ENCODE measurements at regions not wholly inside any gene's neighbourhood (a gene's known extent, or its start where the extent isn't known, plus 50 kb on each side); places are given as distances from the start of the nearest gene placed in this dataset.

- H3K4me3 Mint-ChIP-seq (ENCODE audit: unreplicated experiment), result no peak overlapping the region
- no peaks in the 10 kb centered on the region for H3K4me1 Mint-ChIP-seq (ENCODE audit: low read depth)
- no peak for TF ChIP-seq CTCF (IDR thresholded peaks at IDR 0.05)
- H3K36me3 Mint-ChIP-seq (ENCODE audit: low read depth), result no peaks in the 10 kb centered on the region
- H3K27ac Mint-ChIP-seq (ENCODE audit: unreplicated experiment), result no peak overlapping the region
- DNase-seq (ENCODE audit: low spot score), result no peak
- H3K9me3 Mint-ChIP-seq (ENCODE audit: low read depth), result no peaks in the 10 kb centered on the region
- peaks cover 11% of the 10 kb centered on the region for H3K27me3 Mint-ChIP-seq (ENCODE audit: low read depth)
Measured at GRCh38 chr2:239693330-239693729, 292.5 kb upstream of the HDAC4 start.

GRCh38 chr2:239692919-239693318, 292.1 kb upstream of the HDAC4 start:
- H3K27ac Mint-ChIP-seq (ENCODE audit: unreplicated experiment), result no peak overlapping the region
- H3K9me3 Mint-ChIP-seq (ENCODE audit: low read depth), result no peaks in the 10 kb centered on the region
- H3K4me3 Mint-ChIP-seq (ENCODE audit: unreplicated experiment), result no peak overlapping the region
- H3K36me3 Mint-ChIP-seq (ENCODE audit: low read depth), result no peaks in the 10 kb centered on the region
- no peaks in the 10 kb centered on the region for H3K4me1 Mint-ChIP-seq (ENCODE audit: low read depth)
- no peak for TF ChIP-seq CTCF (IDR thresholded peaks at IDR 0.05)
- DNase-seq (ENCODE audit: low spot score), result no peak
- peaks cover 13% of the 10 kb centered on the region for H3K27me3 Mint-ChIP-seq (ENCODE audit: low read depth)

GRCh38 chr2:239692362-239692851, 291.6 kb upstream of the HDAC4 start:
- no peak overlapping the region for H3K4me3 Mint-ChIP-seq (ENCODE audit: unreplicated experiment)
- peaks cover 16% of the 10 kb centered on the region for H3K27me3 Mint-ChIP-seq (ENCODE audit: low read depth)
- H3K9me3 Mint-ChIP-seq (ENCODE audit: low read depth), result no peaks in the 10 kb centered on the region
- no peak for TF ChIP-seq CTCF (IDR thresholded peaks at IDR 0.05)
- H3K27ac Mint-ChIP-seq (ENCODE audit: unreplicated experiment), result no peak overlapping the region
- H3K36me3 Mint-ChIP-seq (ENCODE audit: low read depth), result no peaks in the 10 kb centered on the region
- no peak for DNase-seq (ENCODE audit: low spot score)
- H3K4me1 Mint-ChIP-seq (ENCODE audit: low read depth), result no peaks in the 10 kb centered on the region

DNA sequence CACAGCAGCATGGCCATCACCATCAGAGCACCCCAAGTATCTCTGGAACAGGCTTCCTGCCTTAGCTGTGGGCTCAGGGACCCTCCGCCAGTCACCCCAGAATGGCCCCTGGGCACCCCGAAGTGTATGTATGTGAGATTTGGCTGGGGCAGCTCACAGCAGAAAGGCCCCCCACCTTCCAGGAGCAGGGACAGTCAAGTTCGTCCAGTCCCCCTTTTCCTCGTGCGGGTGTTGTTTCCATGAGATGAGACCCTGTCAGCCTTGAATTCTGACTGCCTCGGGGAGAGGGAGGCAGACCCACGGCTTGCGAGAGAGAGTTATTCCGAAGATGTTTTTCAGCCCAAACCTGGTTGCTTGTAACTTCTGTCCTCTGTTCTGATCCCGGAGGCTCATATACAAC, 290.9 kb upstream of the HDAC4 start:
- H3K4me3 Mint-ChIP-seq (ENCODE audit: unreplicated experiment), result no peak overlapping the region
- TF ChIP-seq CTCF (IDR thresholded peaks at IDR 0.05), result no peak
- no peaks in the 10 kb centered on the region for H3K4me1 Mint-ChIP-seq (ENCODE audit: low read depth)
- H3K27me3 Mint-ChIP-seq (ENCODE audit: low read depth), result peaks cover 16% of the 10 kb centered on the region
- H3K9me3 Mint-ChIP-seq (ENCODE audit: low read depth), result no peaks in the 10 kb centered on the region
- no peak overlapping the region for H3K27ac Mint-ChIP-seq (ENCODE audit: unreplicated experiment)
- DNase-seq (ENCODE audit: low spot score), result no peak
- no peaks in the 10 kb centered on the region for H3K36me3 Mint-ChIP-seq (ENCODE audit: low read depth)

DNA sequence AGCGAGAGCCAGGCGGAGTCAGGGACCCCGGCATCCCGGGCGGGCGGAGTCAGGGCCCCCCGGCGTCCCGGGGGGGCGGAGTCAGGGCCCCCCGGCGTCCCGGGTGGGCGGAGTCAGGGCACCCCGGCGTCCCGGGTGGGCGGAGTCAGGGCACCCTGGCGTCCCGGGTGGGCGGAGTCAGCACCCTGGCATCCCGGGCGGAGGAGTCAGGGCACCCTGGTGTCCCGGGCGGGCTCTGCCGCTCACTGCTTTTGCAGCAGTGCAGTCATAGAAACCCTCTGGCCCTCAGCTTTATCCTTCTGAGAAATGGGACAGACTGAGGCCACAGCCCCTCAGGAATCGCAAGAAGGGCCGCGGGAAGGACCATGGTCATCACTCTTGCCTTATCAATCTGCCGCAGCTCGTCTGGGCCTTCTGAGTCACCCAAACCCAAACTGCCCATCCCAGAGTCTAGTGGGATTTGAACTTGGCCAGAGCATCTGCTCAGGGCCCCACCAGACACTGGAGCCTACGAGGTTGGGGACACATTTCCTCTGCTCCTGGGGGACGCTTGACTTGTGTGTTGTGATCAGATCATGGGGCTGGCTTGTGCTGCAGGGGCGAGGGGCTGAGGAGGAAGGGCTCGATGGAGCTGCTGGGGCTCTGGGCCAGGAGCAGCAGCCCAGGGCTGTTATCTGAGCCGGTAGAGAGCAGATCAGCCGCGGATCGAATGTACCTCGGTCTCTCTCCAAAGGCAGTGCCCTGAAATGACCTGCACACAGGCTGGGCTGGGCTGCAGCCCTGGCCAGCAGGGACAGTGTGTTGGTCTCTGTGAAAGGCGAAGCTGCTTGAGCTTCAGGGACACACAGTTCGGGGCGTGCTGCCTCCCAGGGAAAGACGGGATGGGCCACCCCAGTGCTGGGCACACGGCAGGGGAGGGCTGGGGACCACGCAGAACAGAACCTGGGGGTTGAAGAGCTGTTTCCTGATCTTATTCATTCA, 290.1 kb upstream of the HDAC4 start:
- H3K36me3 Mint-ChIP-seq (ENCODE audit: low read depth), result no peaks in the 10 kb centered on the region
- no peak for TF ChIP-seq CTCF (IDR thresholded peaks at IDR 0.05)
- H3K4me3 Mint-ChIP-seq (ENCODE audit: unreplicated experiment), result no peak overlapping the region
- H3K9me3 Mint-ChIP-seq (ENCODE audit: low read depth), result no peaks in the 10 kb centered on the region
- H3K27ac Mint-ChIP-seq (ENCODE audit: unreplicated experiment), result no peak overlapping the region
- DNase-seq (ENCODE audit: low spot score), result no peak
- peaks cover 17% of the 10 kb centered on the region for H3K27me3 Mint-ChIP-seq (ENCODE audit: low read depth)
- no peaks in the 10 kb centered on the region for H3K4me1 Mint-ChIP-seq (ENCODE audit: low read depth)

All from chondrocyte (in vitro differentiated cells).